OCI-LY3 (cell line): ENCODE measurements at regions not wholly inside any gene's neighbourhood (a gene's known extent, or its start where the extent isn't known, plus 50 kb on each side); places are given as distances from the start of the nearest gene placed in this dataset.

Experiments
- EZH2phosphoT487 ChIP-seq: fragments of 200-600 bp; shearing (Covaris generic); IDR thresholded peaks from 2 replicates; pipeline ENCODE4 v1.6.1; 2018; ENCODE audit warnings: antibody characterized with exemption, mixed run types, low read depth
- TF ChIP-seq, protein P1 (sequence below): fragments of 200-600, 300-600 bp; sonication (generic); IDR thresholded peaks from 2 replicates; pipeline ENCODE4 v1.5.1; 2014; ENCODE audit warnings: antibody characterized with exemption, low read length, low read depth

DNA sequence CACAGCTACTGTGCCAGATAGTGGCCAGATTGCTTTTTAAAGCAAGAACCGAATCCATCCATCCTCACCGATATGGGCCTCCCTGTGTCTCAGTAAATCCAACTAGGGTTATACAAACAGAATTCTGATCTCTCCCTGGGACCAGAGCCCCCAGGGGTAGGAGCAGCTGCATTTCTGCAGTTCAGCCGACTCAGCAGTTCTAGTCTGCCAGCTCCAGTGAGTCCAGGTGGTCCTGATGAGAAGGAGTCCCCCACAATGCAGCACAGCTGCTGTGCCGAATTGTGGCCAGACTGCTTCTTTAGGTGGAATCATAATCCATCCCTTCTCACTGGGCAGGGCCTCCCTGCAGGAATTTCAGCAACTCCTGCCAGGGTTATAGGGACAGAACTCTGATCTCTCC lies 532.9 kb downstream of the ACTRT1 start:
- TF ChIP-seq, protein P1, sequence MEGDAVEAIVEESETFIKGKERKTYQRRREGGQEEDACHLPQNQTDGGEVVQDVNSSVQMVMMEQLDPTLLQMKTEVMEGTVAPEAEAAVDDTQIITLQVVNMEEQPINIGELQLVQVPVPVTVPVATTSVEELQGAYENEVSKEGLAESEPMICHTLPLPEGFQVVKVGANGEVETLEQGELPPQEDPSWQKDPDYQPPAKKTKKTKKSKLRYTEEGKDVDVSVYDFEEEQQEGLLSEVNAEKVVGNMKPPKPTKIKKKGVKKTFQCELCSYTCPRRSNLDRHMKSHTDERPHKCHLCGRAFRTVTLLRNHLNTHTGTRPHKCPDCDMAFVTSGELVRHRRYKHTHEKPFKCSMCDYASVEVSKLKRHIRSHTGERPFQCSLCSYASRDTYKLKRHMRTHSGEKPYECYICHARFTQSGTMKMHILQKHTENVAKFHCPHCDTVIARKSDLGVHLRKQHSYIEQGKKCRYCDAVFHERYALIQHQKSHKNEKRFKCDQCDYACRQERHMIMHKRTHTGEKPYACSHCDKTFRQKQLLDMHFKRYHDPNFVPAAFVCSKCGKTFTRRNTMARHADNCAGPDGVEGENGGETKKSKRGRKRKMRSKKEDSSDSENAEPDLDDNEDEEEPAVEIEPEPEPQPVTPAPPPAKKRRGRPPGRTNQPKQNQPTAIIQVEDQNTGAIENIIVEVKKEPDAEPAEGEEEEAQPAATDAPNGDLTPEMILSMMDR, result no peak
- no peak for TF ChIP-seq EZH2phosphoT487
